ENCODE measurements at regions not wholly inside any gene's neighbourhood (a gene's known extent, or its start where the extent isn't known, plus 50 kb on each side); places are given as distances from the start of the nearest gene placed in this dataset.

GRCh38 chr2:225170162-225170561, 127.9 kb upstream of the DOCK10 start:
- Histone ChIP-seq H3K4me3 (ENCODE audit: low read depth, low read length, poor library complexity, severe bottlenecking) (no peak overlapping the region), H2AFZ (ENCODE audit: low read length) (no peak overlapping the region), H3K79me2 (ENCODE audit: insufficient read depth, low read length) (no peaks in the 10 kb centered on the region), H3K4me1 (ENCODE audit: insufficient read depth, low read length, severe bottlenecking) (no peaks in the 10 kb centered on the region), H3K9me2 (ENCODE audit: low read depth, low read length) (no peaks in the 10 kb centered on the region), H3K9me3 (ENCODE audit: low read length) (no peaks in the 10 kb centered on the region), H3K27ac (ENCODE audit: low read depth, low read length, poor library complexity, severe bottlenecking) (no peak overlapping the region), H3K4me2 (ENCODE audit: low read length) (no peak overlapping the region), H3F3A (ENCODE audit: insufficient read depth, low read length) (no peaks in the 10 kb centered on the region), H3K9ac (ENCODE audit: low read length) (no peak overlapping the region), H4K20me1 (ENCODE audit: insufficient read depth, low read length) (no peaks in the 10 kb centered on the region), H3K36me3 (ENCODE audit: insufficient read depth, low read length) (no peaks in the 10 kb centered on the region), H3K27me3 (ENCODE audit: insufficient read depth, low read length) (no peaks in the 10 kb centered on the region)
- no peak for TF ChIP-seq EZH2 (IDR thresholded peaks at IDR 0.05; ENCODE audit: borderline replicate concordance, low read length)
- TF ChIP-seq CTCF (IDR thresholded peaks at IDR 0.05; ENCODE audit: low read length) = no peak

- TF ChIP-seq CTCF (IDR thresholded peaks at IDR 0.05; ENCODE audit: low read length) = no peak
- no peak for TF ChIP-seq EZH2 (IDR thresholded peaks at IDR 0.05; ENCODE audit: borderline replicate concordance, low read length)
- H4K20me1 ChIP-seq (ENCODE audit: insufficient read depth, low read length) = no peaks in the 10 kb centered on the region
- H3K27ac ChIP-seq (ENCODE audit: low read depth, low read length, poor library complexity, severe bottlenecking) = no peak overlapping the region
- no peak overlapping the region for H3K9ac ChIP-seq (ENCODE audit: low read length)
- no peaks in the 10 kb centered on the region for H3K79me2 ChIP-seq (ENCODE audit: insufficient read depth, low read length)
- H3K9me2 ChIP-seq (ENCODE audit: low read depth, low read length) = no peaks in the 10 kb centered on the region
- no peak overlapping the region for H2AFZ ChIP-seq (ENCODE audit: low read length)
- no peak overlapping the region for H3K4me2 ChIP-seq (ENCODE audit: low read length)
- H3K4me3 ChIP-seq (ENCODE audit: low read depth, low read length, poor library complexity, severe bottlenecking) = no peak overlapping the region
- H3K9me3 ChIP-seq (ENCODE audit: low read length) = no peaks in the 10 kb centered on the region
- no peaks in the 10 kb centered on the region for H3F3A ChIP-seq (ENCODE audit: insufficient read depth, low read length)
- no peaks in the 10 kb centered on the region for H3K4me1 ChIP-seq (ENCODE audit: insufficient read depth, low read length, severe bottlenecking)
- no peaks in the 10 kb centered on the region for H3K27me3 ChIP-seq (ENCODE audit: insufficient read depth, low read length)
- no peaks in the 10 kb centered on the region for H3K36me3 ChIP-seq (ENCODE audit: insufficient read depth, low read length)
Measured at GRCh38 chr2:225169396-225169795, 127.1 kb upstream of the DOCK10 start.

DNA sequence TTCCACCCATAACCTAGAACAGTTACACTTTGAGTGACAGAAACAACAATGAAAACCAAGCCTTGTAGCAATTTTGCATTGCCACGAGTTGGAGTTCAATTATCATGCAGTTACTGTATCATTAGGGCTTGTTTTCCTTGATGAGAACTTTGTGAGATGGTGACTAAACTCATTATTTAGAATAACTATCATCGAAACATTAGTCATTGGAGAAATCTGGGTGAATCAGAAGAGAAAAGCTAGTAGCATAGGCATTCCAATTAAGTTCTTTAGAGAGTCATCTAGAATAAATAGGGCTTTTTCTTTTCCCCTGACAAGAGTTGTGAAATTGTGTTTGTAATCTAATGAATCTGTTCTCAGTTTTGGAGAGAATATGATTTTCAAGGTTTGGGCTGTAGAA, 122.8 kb upstream of the DOCK10 start:
- Histone ChIP-seq H3K27me3 (ENCODE audit: insufficient read depth, low read length) (no peaks in the 10 kb centered on the region), H3K4me3 (ENCODE audit: low read depth, low read length, poor library complexity, severe bottlenecking) (no peak overlapping the region), H2AFZ (ENCODE audit: low read length) (no peak overlapping the region), H3K9ac (ENCODE audit: low read length) (no peak overlapping the region), H3K36me3 (ENCODE audit: insufficient read depth, low read length) (no peaks in the 10 kb centered on the region), H3K27ac (ENCODE audit: low read depth, low read length, poor library complexity, severe bottlenecking) (no peak overlapping the region), H4K20me1 (ENCODE audit: insufficient read depth, low read length) (no peaks in the 10 kb centered on the region), H3K9me3 (ENCODE audit: low read length) (no peaks in the 10 kb centered on the region), H3K4me2 (ENCODE audit: low read length) (no peak overlapping the region), H3K4me1 (ENCODE audit: insufficient read depth, low read length, severe bottlenecking) (no peaks in the 10 kb centered on the region), H3K9me2 (ENCODE audit: low read depth, low read length) (no peaks in the 10 kb centered on the region), H3F3A (ENCODE audit: insufficient read depth, low read length) (no peaks in the 10 kb centered on the region), H3K79me2 (ENCODE audit: insufficient read depth, low read length) (no peaks in the 10 kb centered on the region)
- TF ChIP-seq CTCF (IDR thresholded peaks at IDR 0.05; ENCODE audit: low read length) = no peak
- no peak for TF ChIP-seq EZH2 (IDR thresholded peaks at IDR 0.05; ENCODE audit: borderline replicate concordance, low read length)
